AG04449 (cell line): ENCODE measurements at regions not wholly inside any gene's neighbourhood (a gene's known extent, or its start where the extent isn't known, plus 50 kb on each side); places are given as distances from the start of the nearest gene placed in this dataset.
A peak's percentile ranks its signal among the peaks of the same experiment; 100 is the strongest.

Experiments
- CTCF ChIA-PET: fragments of 350-600 bp; formaldehyde crosslinking; extraction: SDS; loops from one replicate; lab custom pipeline; 2021; ENCODE audit warnings: antibody characterized with exemption; lab: Yijun Ruan, JAX
- POLR2A ChIA-PET: fragments of 400-600, 350-600 bp; formaldehyde crosslinking; extraction: SDS; loops from one replicate; lab custom pipeline; 2020; ENCODE audit warnings: antibody characterized with exemption, inconsistent platforms; lab: Yijun Ruan, JAX
- DNase-seq: peaks from one replicate; pipeline ENCODE4 v3.0.0-alpha.2; 2010; ENCODE audit warnings: low read depth, low spot score
- H3K4me3 ChIP-seq: 2 replicates; pipeline ENCODE4 v1.5.1; 2011; ENCODE audit warnings: low read depth, mild to moderate bottlenecking, control low read depth, low read length
- CTCF ChIP-seq: IDR thresholded peaks from one replicate; pipeline ENCODE4 v1.5.1; 2011; ENCODE audit warnings: mild to moderate bottlenecking, moderate library complexity, low read length, control low read depth, inconsistent platforms; ENCODE audit not compliant: insufficient read depth; ENCODE audit errors: missing control alignments

GRCh38 chr15:95095250-95095649, 863.9 kb downstream of the MCTP2 start:
- H3K4me3 ChIP-seq: no peak overlapping the region
- TF ChIP-seq CTCF: no peak
- CTCF ChIA-PET: no interaction called here
- POLR2A ChIA-PET: no interaction called here
- DNase-seq: no peak

- no peak overlapping the region for H3K4me3 ChIP-seq
- POLR2A ChIA-PET: no interaction called here
- DNase-seq: no peak
- CTCF ChIA-PET: no interaction called here
- no peak for TF ChIP-seq CTCF
Measured at GRCh38 chr15:95096651-95097050, 865.3 kb downstream of the MCTP2 start.

- DNase-seq: no peak
- ChIA-PET POLR2A (no interaction called here), CTCF (no interaction called here)
- no peak for TF ChIP-seq CTCF
- no peak overlapping the region for H3K4me3 ChIP-seq
Measured at GRCh38 chr15:95097361-95097760, 866.0 kb downstream of the MCTP2 start.

GRCh38 chr15:95105229-95105628, 873.9 kb downstream of the MCTP2 start:
- DNase-seq: peak; percentile 21
- CTCF ChIA-PET: no interaction called here
- POLR2A ChIA-PET: interaction anchor here (0.6 kb wide), 1 partner anchor 172 kb away, joined by 3 read pairs; no protein-coding TSS in a partner anchor
- no peak for TF ChIP-seq CTCF
- no peak overlapping the region for H3K4me3 ChIP-seq

GRCh38 chr15:95106801-95107200, 875.4 kb downstream of the MCTP2 start:
- CTCF ChIA-PET: no interaction called here
- H3K4me3 ChIP-seq: no peak overlapping the region
- TF ChIP-seq CTCF: no peak
- POLR2A ChIA-PET: no interaction called here
- DNase-seq: no peak

GRCh38 chr15:95108673-95109072, 877.3 kb downstream of the MCTP2 start:
- DNase-seq: no peak
- H3K4me3 ChIP-seq: no peak overlapping the region
- ChIA-PET CTCF (no interaction called here), POLR2A (no interaction called here)
- no peak for TF ChIP-seq CTCF
